Jurkat, Clone E6-1 (cell line): ENCODE measurements at regions not wholly inside any gene's neighbourhood (a gene's known extent, or its start where the extent isn't known, plus 50 kb on each side); places are given as distances from the start of the nearest gene placed in this dataset.
"Not testable (repeated sequence)": the region's sequence is repeated elsewhere in the genome, so short reads cannot be mapped to it uniquely, and the experiment has no call there.

Source experiments
- DNase-seq: peaks from one replicate; pipeline ENCODE4 v3.0.0-alpha.2; 2011; ENCODE audit warnings: low read depth, low spot score
- H3K4me3 ChIP-seq: 2 replicates; pipeline ENCODE4 v1.5.1; 2011; ENCODE audit warnings: mild to moderate bottlenecking, low read length, control low read depth, moderate library complexity

- no peak overlapping the region for H3K4me3 ChIP-seq
- no peak for DNase-seq
Measured at GRCh38 chr4:150009533-150009932, 68.7 kb upstream of the DCLK2 start.

- no peak overlapping the region for H3K4me3 ChIP-seq
- DNase-seq = peak; percentile 18
Measured at GRCh38 chr4:150010525-150011126, 67.6 kb upstream of the DCLK2 start.

DNA sequence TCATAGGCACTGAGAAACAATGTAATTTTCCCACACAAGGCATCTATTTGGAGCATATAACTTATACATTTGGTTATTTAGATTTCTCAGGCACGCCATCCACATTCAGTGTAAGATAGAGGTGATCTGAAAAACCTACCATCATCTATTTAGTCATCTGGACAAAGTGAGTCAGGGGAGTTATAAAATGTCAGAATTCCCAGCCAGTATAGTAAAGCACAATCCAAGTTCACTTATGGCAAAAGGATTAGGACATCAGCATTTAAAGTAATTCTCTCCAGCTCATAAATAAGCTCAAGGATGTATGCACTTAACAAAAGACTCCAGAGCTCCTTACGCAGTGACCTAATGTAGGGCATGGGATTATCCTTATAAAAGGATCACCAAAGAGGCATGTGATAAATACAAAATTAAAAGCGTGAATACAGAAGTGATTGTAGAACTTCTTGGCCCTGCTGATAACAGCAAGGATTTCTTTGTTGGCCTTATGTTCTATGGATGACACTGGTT is 65.3 kb upstream of the DCLK2 start:
- H3K4me3 ChIP-seq = no peak overlapping the region
- no peak for DNase-seq

DNA sequence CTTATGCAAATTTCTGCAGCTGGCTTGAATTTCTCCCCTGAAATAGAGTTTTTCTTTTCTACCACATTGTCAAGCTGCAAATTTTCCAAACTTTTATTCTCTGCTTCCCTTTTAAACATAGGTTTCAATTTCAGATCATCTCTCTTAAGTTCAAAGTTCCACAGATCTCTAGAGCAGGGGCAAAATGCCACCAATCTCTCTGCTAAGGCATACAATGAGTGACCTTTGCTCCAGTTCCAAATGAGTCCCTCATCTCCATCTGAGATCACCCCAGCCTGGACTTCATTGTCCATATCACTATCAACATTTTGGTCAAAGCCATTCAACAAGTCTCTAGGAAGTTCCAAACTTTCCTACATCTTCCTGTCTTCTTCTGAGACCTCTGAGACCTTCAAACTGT is 62.3 kb upstream of the DCLK2 start:
- not testable (repeated sequence) for DNase-seq, H3K4me3 ChIP-seq

DNA sequence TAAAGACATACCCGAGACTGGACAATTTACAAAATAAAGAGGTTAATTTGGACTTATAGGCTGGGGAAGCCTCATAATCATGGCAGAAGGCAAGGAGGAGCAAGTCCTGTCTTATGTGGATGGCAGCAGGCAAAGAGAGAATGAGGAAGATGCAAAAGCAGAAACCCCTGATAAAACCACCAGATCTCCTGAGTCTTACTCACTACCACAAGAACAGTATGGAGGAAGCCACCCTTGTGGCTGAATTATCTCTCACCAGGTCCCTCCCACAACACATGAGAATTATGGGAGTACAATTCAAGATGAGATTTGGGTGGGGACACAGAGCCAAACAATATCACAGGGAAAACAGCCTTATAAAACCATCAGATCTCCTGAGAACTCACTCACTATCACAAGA is 61.6 kb upstream of the DCLK2 start:
- H3K4me3 ChIP-seq = not testable (repeated sequence)

DNA sequence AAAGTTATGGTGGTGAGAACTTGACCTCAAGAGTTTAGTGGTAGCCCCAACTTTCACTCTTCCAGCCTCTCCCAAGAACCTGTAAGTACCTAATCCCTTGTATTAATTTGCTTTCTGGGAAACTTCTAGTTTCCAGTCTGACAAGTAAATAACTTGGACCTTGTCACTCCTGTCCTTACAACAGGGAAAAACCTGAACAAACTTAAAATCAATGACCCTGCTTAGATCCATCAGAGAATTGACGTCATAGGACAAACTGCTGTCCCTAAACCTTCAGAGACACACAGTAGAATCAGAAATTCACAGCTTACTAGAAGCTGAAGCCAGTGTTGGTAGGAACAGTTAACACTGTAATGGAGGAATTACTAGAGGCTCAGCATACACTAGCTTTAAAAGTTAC is 60.0 kb upstream of the DCLK2 start:
- no peak overlapping the region for H3K4me3 ChIP-seq
- DNase-seq = no peak

More for the DNA sequence above, 61.6 kb upstream of the DCLK2 start:
- not testable (repeated sequence) for DNase-seq

DNA sequence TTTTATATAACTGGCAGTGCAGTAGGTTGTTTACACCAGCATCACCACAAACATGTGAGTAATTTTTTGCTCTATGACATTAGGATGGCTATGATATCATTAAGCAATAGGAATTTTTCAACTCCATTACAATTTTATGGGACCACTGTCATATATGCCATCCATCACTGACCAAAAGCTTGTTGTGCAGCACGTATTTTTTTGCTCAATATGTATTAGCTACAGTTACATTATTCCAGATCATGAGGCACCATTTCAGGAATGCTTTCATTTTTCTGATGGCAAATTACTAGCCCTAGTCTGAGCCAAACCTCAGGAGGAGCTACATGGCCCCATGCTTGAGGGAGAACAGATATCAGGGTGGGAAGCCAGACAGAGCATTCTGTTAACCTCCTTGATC is 56.8 kb upstream of the DCLK2 start:
- DNase-seq = no peak

GRCh38 chr4:150023489-150023888 is 54.8 kb upstream of the DCLK2 start:
- H3K4me3 ChIP-seq = no peak overlapping the region
- DNase-seq = no peak

More for the DNA sequence above, 56.8 kb upstream of the DCLK2 start:
- no peak overlapping the region for H3K4me3 ChIP-seq

- DNase-seq = not testable (repeated sequence)
Measured at GRCh38 chr4:150026987-150027386, 51.3 kb upstream of the DCLK2 start.

More at GRCh38 chr4:150026987-150027386, 51.3 kb upstream of the DCLK2 start:
- not testable (repeated sequence) for H3K4me3 ChIP-seq
